ENCODE measurements at regions not wholly inside any gene's neighbourhood (a gene's known extent, or its start where the extent isn't known, plus 50 kb on each side); places are given as distances from the start of the nearest gene placed in this dataset.
A peak's percentile ranks its signal among the peaks of the same experiment; 100 is the strongest.

- intact Hi-C loops (cut with DNase I) = no loop called here
- DNase-seq (ENCODE audit: low spot score) = no peak
- no peak for ATAC-seq
Measured at GRCh38 chr4:121277194-121278105, 103.4 kb downstream of the QRFPR start.

GRCh38 chr4:121273191-121273590, 107.6 kb downstream of the QRFPR start:
- intact Hi-C loops (cut with DNase I) = no loop called here
- ATAC-seq = no peak
- no peak for DNase-seq (ENCODE audit: low spot score)

- ATAC-seq (no peak), DNase-seq (ENCODE audit: low spot score) (no peak)
- intact Hi-C loops (cut with DNase I) = no loop called here
Measured at GRCh38 chr4:121272526-121272925, 108.3 kb downstream of the QRFPR start.

- no peak for DNase-seq (ENCODE audit: low spot score)
- intact Hi-C loops (cut with DNase I) = no loop called here
- no peak for ATAC-seq
Measured at GRCh38 chr4:121270389-121270788, 106.3 kb upstream of the TNIP3 start.

- no peak for ATAC-seq
Measured at GRCh38 chr4:121269001-121269400, 104.9 kb upstream of the TNIP3 start.

GRCh38 chr4:121266982-121267381, 102.9 kb upstream of the TNIP3 start:
- intact Hi-C loops (cut with DNase I) = no loop called here
- DNase-seq (ENCODE audit: low spot score) = no peak
- ATAC-seq = no peak

More at GRCh38 chr4:121269001-121269400, 104.9 kb upstream of the TNIP3 start:
- intact Hi-C loops (cut with DNase I) = no loop called here
- DNase-seq (ENCODE audit: low spot score) = no peak

GRCh38 chr4:121256887-121257466, 92.9 kb upstream of the TNIP3 start:
- intact Hi-C loops (cut with DNase I) = no loop called here
- DNase-seq (ENCODE audit: low spot score) (no peak), ATAC-seq (no peak)

GRCh38 chr4:121255986-121256750, 92.0 kb upstream of the TNIP3 start:
- DNase-seq (ENCODE audit: low spot score) = no peak
- intact Hi-C loops (cut with DNase I) = no loop called here
- peak; percentile 53 for ATAC-seq

- ATAC-seq = no peak
- no peak for DNase-seq (ENCODE audit: low spot score)
- intact Hi-C loops (cut with DNase I) = no loop called here
Measured at GRCh38 chr4:121253961-121254360, 89.8 kb upstream of the TNIP3 start.

- ATAC-seq = peak; percentile 81
- peak; percentile 84 for DNase-seq (ENCODE audit: low spot score)
- intact Hi-C loops (cut with DNase I) = no loop called here
Measured at GRCh38 chr4:121252224-121252806, 88.2 kb upstream of the TNIP3 start.

- no peak for ATAC-seq
- intact Hi-C loops (cut with DNase I) = no loop called here
Measured at GRCh38 chr4:121248747-121249146, 84.6 kb upstream of the TNIP3 start.

GRCh38 chr4:121246698-121247097, 82.6 kb upstream of the TNIP3 start:
- DNase-seq (ENCODE audit: low spot score) (no peak), ATAC-seq (no peak)
- intact Hi-C loops (cut with DNase I) = no loop called here

More at GRCh38 chr4:121248747-121249146, 84.6 kb upstream of the TNIP3 start:
- no peak for DNase-seq (ENCODE audit: low spot score)

GRCh38 chr4:121243485-121243884, 79.4 kb upstream of the TNIP3 start:
- intact Hi-C loops (cut with DNase I) = no loop called here
- ATAC-seq = no peak

GRCh38 chr4:121242188-121242750, 78.1 kb upstream of the TNIP3 start:
- DNase-seq (ENCODE audit: low spot score) (no peak), ATAC-seq (peak; percentile 32)
- intact Hi-C loops (cut with DNase I) = no loop called here

More at GRCh38 chr4:121243485-121243884, 79.4 kb upstream of the TNIP3 start:
- no peak for DNase-seq (ENCODE audit: low spot score)

GRCh38 chr4:121239951-121240350, 75.8 kb upstream of the TNIP3 start:
- intact Hi-C loops (cut with DNase I) = no loop called here
- ATAC-seq (no peak), DNase-seq (ENCODE audit: low spot score) (no peak)

GRCh38 chr4:121238461-121238860, 74.3 kb upstream of the TNIP3 start:
- DNase-seq (ENCODE audit: low spot score) (no peak), ATAC-seq (no peak)
- intact Hi-C loops (cut with DNase I) = no loop called here

- intact Hi-C loops (cut with DNase I) = no loop called here
- ATAC-seq (no peak), DNase-seq (ENCODE audit: low spot score) (no peak)
Measured at GRCh38 chr4:121237069-121237399, 72.9 kb upstream of the TNIP3 start.

GRCh38 chr4:121236353-121237068, 72.4 kb upstream of the TNIP3 start:
- intact Hi-C loops (cut with DNase I) = no loop called here
- ATAC-seq = no peak

GRCh38 chr4:121233982-121234381, 69.9 kb upstream of the TNIP3 start:
- ATAC-seq = peak; percentile 86
- intact Hi-C loops (cut with DNase I) = no loop called here
- DNase-seq (ENCODE audit: low spot score) = no peak

More at GRCh38 chr4:121236353-121237068, 72.4 kb upstream of the TNIP3 start:
- no peak for DNase-seq (ENCODE audit: low spot score)
